Endothelial cell of umbilical vein (primary cell): ENCODE measurements at regions not wholly inside any gene's neighbourhood (a gene's known extent, or its start where the extent isn't known, plus 50 kb on each side); places are given as distances from the start of the nearest gene placed in this dataset.

Source experiments
- BruUV-seq: library from RNA; stranded (reverse); fragments of 400-500 nt; replicated peaks from 2 replicates; lab custom pipeline; 2021; lab: Mats Ljungman, UMichigan
- CTCF ChIA-PET: fragments of 300-600, 350-600 bp; sonication (Branson Sonifier 250); formaldehyde crosslinking; loops from one replicate; lab custom pipeline; 2021; ENCODE audit warnings: antibody characterized with exemption, inconsistent platforms; lab: Charles Lee
- POLR2A ChIA-PET: fragments of 300-600, 350-600 bp; sonication (Branson Sonifier 250); formaldehyde crosslinking; loops from one replicate; lab custom pipeline; 2021; ENCODE audit warnings: antibody characterized with exemption, inconsistent platforms; lab: Charles Lee
- DNase-seq: peaks from one replicate; pipeline ENCODE4 v3.0.0-alpha.2; 2011; ENCODE audit warnings: low read depth, low spot score
- FAIRE-seq: peaks from 2 replicates; lab custom pipeline; 2011; peaks lifted over from hg19 to GRCh38; lab: Jason Lieb, UNC
- H2AFZ ChIP-seq: 2 replicates; pipeline ENCODE4 v1.6.0; 2012; ENCODE audit warnings: low read depth, low read length, control low read depth, inconsistent platforms
- H3K27ac ChIP-seq: 2 replicates; pipeline ENCODE4 v1.5.1; 2011; ENCODE audit warnings: low read depth, mild to moderate bottlenecking, control low read depth, low read length, moderate library complexity; ENCODE audit not compliant: insufficient read depth
- H3K27me3 ChIP-seq, 2 experiments: 2 replicates each; pipeline versions ENCODE4 v1.6.0 to v1.6.1; 2011; ENCODE audit warnings: low read length in 2 of 2, mixed read lengths in 1 of 2; ENCODE audit not compliant: control insufficient read depth in 2 of 2, insufficient read depth in 2 of 2
- H3K36me3 ChIP-seq, 2 experiments: 2 replicates in 1 of 2; 3 replicates in 1 of 2; pipeline ENCODE4 v1.5.1; 2011; ENCODE audit warnings: low read length in 2 of 2, mild to moderate bottlenecking in 1 of 2, moderate library complexity in 1 of 2; ENCODE audit not compliant: control insufficient read depth in 2 of 2, insufficient read depth in 2 of 2; ENCODE audit errors: extremely low read depth in 1 of 2
- H3K4me1 ChIP-seq: 3 replicates; pipeline ENCODE4 v1.5.1; 2011; ENCODE audit warnings: mild to moderate bottlenecking, low read length; ENCODE audit not compliant: control insufficient read depth, insufficient read depth; ENCODE audit errors: extremely low read depth
- H3K4me2 ChIP-seq: 2 replicates; pipeline ENCODE4 v1.6.1; 2011; ENCODE audit warnings: low read length, control low read depth, mixed read lengths; ENCODE audit not compliant: insufficient read depth
- H3K4me3 ChIP-seq, 3 experiments: fragments of 200-600 bp in 1 of 3; sonication (generic), shearing (Covaris generic) in 1 of 3; replicated peaks in 1 of 3; 2 replicates each; pipeline ENCODE4 v1.5.1; 2011 to 2016; ENCODE audit warnings: control low read depth in 3 of 3, low read length in 3 of 3, mild to moderate bottlenecking in 2 of 3, inconsistent platforms in 1 of 3, low read depth in 1 of 3, moderate library complexity in 1 of 3; ENCODE audit not compliant: insufficient read depth in 1 of 3
- H3K79me2 ChIP-seq: 2 replicates; pipeline ENCODE4 v1.6.0; 2012; ENCODE audit warnings: low read length, inconsistent platforms; ENCODE audit not compliant: control insufficient read depth, insufficient read depth
- H3K9ac ChIP-seq: replicated peaks from 2 replicates; pipeline ENCODE3; 2011; ENCODE audit warnings: low read length, control low read depth; ENCODE audit not compliant: insufficient read depth; ENCODE audit errors: extremely low read depth
- H3K9me1 ChIP-seq: replicated peaks from 3 replicates; pipeline ENCODE4 v1.6.0; 2011; ENCODE audit warnings: mild to moderate bottlenecking, low read length; ENCODE audit not compliant: control insufficient read depth, insufficient read depth; ENCODE audit errors: extremely low read depth
- H3K9me3 ChIP-seq: replicated peaks from 2 replicates; pipeline ENCODE4 v1.5.1; 2012; ENCODE audit warnings: low read length, inconsistent platforms; ENCODE audit not compliant: control insufficient read depth, insufficient read depth
- H4K20me1 ChIP-seq: replicated peaks from 2 replicates; pipeline ENCODE3; 2011; ENCODE audit warnings: mild to moderate bottlenecking, low read length; ENCODE audit not compliant: control insufficient read depth, insufficient read depth; ENCODE audit errors: extremely low read depth
- EZH2 ChIP-seq: IDR thresholded peaks from 2 replicates; pipeline ENCODE4 v1.6.1; 2012; ENCODE audit warnings: borderline replicate concordance, low read depth, mild to moderate bottlenecking, moderate library complexity, low read length, inconsistent platforms; ENCODE audit not compliant: severe bottlenecking
- FOS ChIP-seq: IDR thresholded peaks from 2 replicates; pipeline ENCODE4 v1.6.1; 2011; ENCODE audit warnings: mild to moderate bottlenecking, low read length, moderate library complexity, borderline replicate concordance; ENCODE audit not compliant: insufficient read depth
- GATA2 ChIP-seq: IDR thresholded peaks from 2 replicates; pipeline ENCODE4 v1.7.0; 2011; ENCODE audit warnings: low read depth, mild to moderate bottlenecking, moderate library complexity, mixed read lengths, low read length; ENCODE audit not compliant: insufficient read length, insufficient read depth
- JUN ChIP-seq: IDR thresholded peaks from 2 replicates; pipeline ENCODE4 v1.6.1; 2011; ENCODE audit warnings: borderline replicate concordance, low read depth; ENCODE audit not compliant: insufficient read length, insufficient read depth
- MYC ChIP-seq: IDR thresholded peaks from one replicate; pipeline ENCODE4 v1.6.1; 2011; ENCODE audit warnings: mild to moderate bottlenecking, low read depth, low read length
- POLR2A ChIP-seq: IDR thresholded peaks from 2 replicates; pipeline ENCODE4 v1.6.1; 2012; ENCODE audit warnings: low read depth, mild to moderate bottlenecking, control low read depth, low read length
- POLR2AphosphoS5 ChIP-seq: IDR thresholded peaks from 2 replicates; pipeline ENCODE4 v1.6.1; 2012; ENCODE audit warnings: low read depth, mild to moderate bottlenecking, control low read depth, low read length, moderate library complexity; ENCODE audit not compliant: insufficient read depth
- dilution Hi-C: fragments of 300-500 bp; cut with MboI; formaldehyde crosslinking; loops from one replicate; pipeline ENCODE4 v1.15.0; 2019; ENCODE audit warnings: low sequenced_read_pairs; ENCODE audit not compliant: extremely low pct_ligation_motif_present
- intact Hi-C: fragments of 100-400 bp; cut with micrococcal nuclease; formaldehyde crosslinking; loops from one replicate; pipeline ENCODE4 v1.10.0; 2022
- TF ChIP-seq, protein P1 (sequence below), 2 donors: IDR thresholded peaks; 1 replicate in 1 of 2; 2 replicates in 1 of 2; pipeline ENCODE4 v1.5.1; 2011; ENCODE audit warnings: low read length in 2 of 2, mild to moderate bottlenecking in 2 of 2, moderate library complexity in 2 of 2, control low read depth in 1 of 2, inconsistent platforms in 1 of 2, low read depth in 1 of 2; ENCODE audit not compliant: insufficient read depth in 1 of 2; ENCODE audit errors: extremely low read depth in 1 of 2
- TF ChIP-seq, protein P2 (sequence below): IDR thresholded peaks from 2 replicates; pipeline ENCODE4 v1.6.1; 2011; ENCODE audit not compliant: insufficient read depth, insufficient read length

DNA sequence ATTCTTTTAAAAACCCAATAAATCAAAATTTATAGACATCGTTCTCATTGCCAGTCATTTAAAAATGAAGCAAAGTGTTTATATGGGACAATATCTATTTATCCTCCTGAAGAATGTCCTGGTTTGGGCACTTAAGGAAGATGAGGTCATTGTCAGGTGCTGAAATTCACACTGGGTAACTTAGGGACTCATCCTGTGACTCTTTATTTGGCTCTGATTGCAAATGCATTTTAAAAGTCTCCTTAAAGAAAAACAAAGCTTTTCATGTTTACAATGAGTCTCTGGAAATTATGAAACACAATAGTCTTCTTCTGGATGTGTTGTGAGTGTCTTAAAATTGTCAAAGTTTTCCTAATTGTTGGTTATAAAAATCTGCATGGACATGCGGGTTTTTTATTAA is 69.5 kb upstream of the GPR158 start:
- no peak for FAIRE-seq
- no peaks in the 10 kb centered on the region for H3K9me3 ChIP-seq
- H3K4me2 ChIP-seq = no peak overlapping the region
- H3K27me3 ChIP-seq = no peaks in the 10 kb centered on the region
- DNase-seq = no peak
- no peak overlapping the region for H2AFZ ChIP-seq
- no peak overlapping the region for H3K4me3 ChIP-seq
- POLR2A ChIA-PET = no interaction called here
- TF ChIP-seq FOS = no peak
- no peaks in the 10 kb centered on the region for H3K4me1 ChIP-seq
- dilution Hi-C loops (no loop called here), intact Hi-C loops (no loop called here)
- H3K9ac ChIP-seq = no peak overlapping the region
- H3K27ac ChIP-seq = no peak overlapping the region
- no peaks in the 10 kb centered on the region for H3K79me2 ChIP-seq
- H3K36me3 ChIP-seq = no peaks in the 10 kb centered on the region
- BruUV-seq = no TSS peak
- H4K20me1 ChIP-seq = no peaks in the 10 kb centered on the region
- CTCF ChIA-PET = interaction anchor here (0.8 to 1.7 kb wide), 2 partner anchors 8 to 33 kb away, joined by 3 to 7 read pairs; no protein-coding TSS in a partner anchor
- H3K9me1 ChIP-seq = no peaks in the 10 kb centered on the region

DNA sequence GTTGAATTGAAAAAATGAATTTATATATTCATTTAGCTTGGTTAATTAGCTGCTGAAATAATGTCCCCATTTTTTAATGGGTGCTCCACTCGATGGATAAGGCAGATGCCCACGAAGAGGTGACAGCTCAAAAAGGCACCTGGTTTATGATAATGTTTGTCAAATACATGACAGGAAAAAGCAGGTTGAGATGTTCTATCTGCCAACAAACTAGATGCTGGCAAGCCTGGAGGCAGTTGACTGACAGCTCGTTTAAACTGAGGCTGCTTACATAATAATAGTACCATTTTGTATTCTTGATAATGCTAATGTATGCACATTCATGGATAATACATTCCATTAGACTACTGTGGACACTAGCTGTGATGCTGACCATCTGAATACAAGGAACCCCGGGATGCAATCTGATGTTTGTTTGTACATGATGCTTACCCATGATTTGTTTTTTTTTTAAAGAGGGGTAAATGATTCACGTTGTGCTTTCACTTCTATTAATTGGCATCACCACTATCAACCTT is 69.0 kb upstream of the GPR158 start:
- BruUV-seq = no TSS peak
- CTCF ChIA-PET = interaction anchor here (0.8 to 1.7 kb wide), 2 partner anchors 8 to 33 kb away, joined by 3 to 7 read pairs; no protein-coding TSS in a partner anchor

More for the DNA sequence above, 69.0 kb upstream of the GPR158 start:
- H3K27ac ChIP-seq = no peak overlapping the region
- dilution Hi-C loops = no loop called here
- no peaks in the 10 kb centered on the region for H3K9me3 ChIP-seq
- DNase-seq (no peak), FAIRE-seq (no peak)
- H3K4me1 ChIP-seq = no peaks in the 10 kb centered on the region
- POLR2A ChIA-PET = no interaction called here
- TF ChIP-seq EZH2 (no peak), POLR2A (no peak), MYC (no peak), POLR2AphosphoS5 (no peak), GATA2 (no peak), JUN (no peak), FOS (no peak)
- TF ChIP-seq, protein P1, sequence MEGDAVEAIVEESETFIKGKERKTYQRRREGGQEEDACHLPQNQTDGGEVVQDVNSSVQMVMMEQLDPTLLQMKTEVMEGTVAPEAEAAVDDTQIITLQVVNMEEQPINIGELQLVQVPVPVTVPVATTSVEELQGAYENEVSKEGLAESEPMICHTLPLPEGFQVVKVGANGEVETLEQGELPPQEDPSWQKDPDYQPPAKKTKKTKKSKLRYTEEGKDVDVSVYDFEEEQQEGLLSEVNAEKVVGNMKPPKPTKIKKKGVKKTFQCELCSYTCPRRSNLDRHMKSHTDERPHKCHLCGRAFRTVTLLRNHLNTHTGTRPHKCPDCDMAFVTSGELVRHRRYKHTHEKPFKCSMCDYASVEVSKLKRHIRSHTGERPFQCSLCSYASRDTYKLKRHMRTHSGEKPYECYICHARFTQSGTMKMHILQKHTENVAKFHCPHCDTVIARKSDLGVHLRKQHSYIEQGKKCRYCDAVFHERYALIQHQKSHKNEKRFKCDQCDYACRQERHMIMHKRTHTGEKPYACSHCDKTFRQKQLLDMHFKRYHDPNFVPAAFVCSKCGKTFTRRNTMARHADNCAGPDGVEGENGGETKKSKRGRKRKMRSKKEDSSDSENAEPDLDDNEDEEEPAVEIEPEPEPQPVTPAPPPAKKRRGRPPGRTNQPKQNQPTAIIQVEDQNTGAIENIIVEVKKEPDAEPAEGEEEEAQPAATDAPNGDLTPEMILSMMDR (IDR thresholded peaks at IDR 0.05; ENCODE audit: extremely low read depth in 1 of 2, insufficient read depth in 1 of 2, low read depth in 1 of 2, low read length in 2 of 2) = no peak
- TF ChIP-seq, protein P2, sequence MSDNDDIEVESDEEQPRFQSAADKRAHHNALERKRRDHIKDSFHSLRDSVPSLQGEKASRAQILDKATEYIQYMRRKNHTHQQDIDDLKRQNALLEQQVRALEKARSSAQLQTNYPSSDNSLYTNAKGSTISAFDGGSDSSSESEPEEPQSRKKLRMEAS = no peak
- H3K27me3 ChIP-seq = no peaks in the 10 kb centered on the region
- no peaks in the 10 kb centered on the region for H4K20me1 ChIP-seq
- H3K79me2 ChIP-seq = no peaks in the 10 kb centered on the region
- H3K4me3 ChIP-seq = no peak overlapping the region
- no peaks in the 10 kb centered on the region for H3K36me3 ChIP-seq
- H2AFZ ChIP-seq = no peak overlapping the region
- H3K9ac ChIP-seq = no peak overlapping the region
- intact Hi-C loops = no loop called here
- H3K9me1 ChIP-seq = no peaks in the 10 kb centered on the region
- no peak overlapping the region for H3K4me2 ChIP-seq
